Naive thymus-derived CD8-positive, alpha-beta T cell (primary cell): ENCODE measurements at regions not wholly inside any gene's neighbourhood (a gene's known extent, or its start where the extent isn't known, plus 50 kb on each side); places are given as distances from the start of the nearest gene placed in this dataset.
A peak's percentile ranks its signal among the peaks of the same experiment; 100 is the strongest.

Experiments
- ATAC-seq, 2 donors: fragments of 150-1000 bp; cut with Tn5 transposase in 1 of 2; sonication (Bioruptor Pico), chemical (Tn5 transposase) in 1 of 2; 1 replicate in 1 of 2; 2 replicates in 1 of 2; pipeline ENCODE4 v1.10.0; 2021; ENCODE audit warnings: mild to moderate bottlenecking in 2 of 2, moderate library complexity in 2 of 2
- POLR2A ChIA-PET: fragments of 350-600 bp; sonication (Branson Sonifier 250); formaldehyde crosslinking; loops from one replicate; lab custom pipeline; 2021; ENCODE audit warnings: antibody characterized with exemption; lab: Charles Lee
- DNase-seq, 10 donors: peaks; one replicate each; pipeline versions ENCODE4 v3.0.0 to v3.0.0-alpha.2; 2020 to 2022
- H3K27ac Mint-ChIP-seq, 10 donors: one replicate each; pipeline ENCODE4 v1.8.0; 2020 to 2022; ENCODE audit warnings: mild to moderate bottlenecking in 10 of 10, mixed read lengths in 10 of 10, moderate library complexity in 4 of 10, inconsistent platforms in 1 of 10
- H3K27me3 Mint-ChIP-seq, 5 donors: one replicate each; pipeline ENCODE4 v1.8.0; 2021 to 2022; ENCODE audit warnings: mixed read lengths in 5 of 5
- H3K36me3 Mint-ChIP-seq, 3 donors: one replicate each; pipeline ENCODE4 v1.8.0; 2020 to 2022; ENCODE audit warnings: mixed read lengths in 3 of 3, mild to moderate bottlenecking in 2 of 3, inconsistent platforms in 1 of 3
- H3K4me1 Mint-ChIP-seq, 4 donors: one replicate each; pipeline ENCODE4 v1.8.0; 2021 to 2022; ENCODE audit warnings: mixed read lengths in 4 of 4
- H3K4me3 Mint-ChIP-seq, 10 donors: one replicate each; pipeline ENCODE4 v1.8.0; 2020 to 2022; ENCODE audit warnings: mild to moderate bottlenecking in 10 of 10, mixed read lengths in 10 of 10, moderate library complexity in 6 of 10, inconsistent platforms in 1 of 10
- H3K9me3 Mint-ChIP-seq, 9 donors: one replicate each; pipeline ENCODE4 v1.8.0; 2020 to 2022; ENCODE audit warnings: mixed read lengths in 9 of 9, mild to moderate bottlenecking in 3 of 9, inconsistent platforms in 1 of 9, moderate library complexity in 1 of 9

DNA sequence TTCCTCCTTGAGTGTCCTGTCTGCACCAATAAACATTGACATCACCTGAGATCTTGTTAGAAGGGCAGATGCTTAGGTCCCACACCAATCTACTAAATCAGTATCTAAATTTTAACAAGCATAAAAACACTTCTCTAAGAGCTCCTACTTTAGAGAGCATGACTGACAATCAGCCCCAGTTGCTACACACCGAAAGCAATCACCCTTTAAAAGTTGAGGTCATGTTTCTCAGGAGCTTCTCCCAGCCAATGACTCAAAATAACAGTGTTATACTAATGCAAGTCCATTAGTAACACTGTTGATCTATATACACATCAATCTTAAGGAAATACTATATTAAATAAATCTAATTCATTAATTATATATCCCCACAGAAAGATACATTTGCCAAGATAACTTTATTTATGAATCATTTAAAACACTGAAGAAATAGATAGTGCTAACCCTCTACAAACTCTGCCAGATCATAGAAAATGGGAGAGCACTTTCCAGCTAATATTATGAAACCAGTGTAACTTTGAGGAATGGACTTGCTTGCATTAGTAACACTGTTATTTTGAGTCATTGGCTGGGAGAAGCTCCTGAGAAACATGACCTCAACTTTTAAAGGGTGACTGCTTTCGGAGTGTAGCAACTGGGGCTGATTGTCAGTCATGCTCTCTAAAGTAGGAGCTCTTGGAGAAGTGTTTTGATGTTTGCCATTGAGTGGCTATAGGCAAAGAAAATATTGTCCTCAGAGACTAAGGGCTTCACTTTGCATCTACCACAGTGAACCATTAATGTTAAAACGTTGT is 109.8 kb upstream of the HDX start:
- DNase-seq (no peak), ATAC-seq (no peak)
- Mint-ChIP-seq H3K27me3 (no peaks in the 10 kb centered on the region), H3K9me3 (peaks cover 0 to 7% (median 0%) of the 10 kb centered on the region in 9 donors), H3K27ac (no peak overlapping the region), H3K4me1 (no peaks in the 10 kb centered on the region), H3K4me3 (no peak overlapping the region), H3K36me3 (no peaks in the 10 kb centered on the region)
- POLR2A ChIA-PET, result no interaction called here

- Mint-ChIP-seq H3K27me3 (no peaks in the 10 kb centered on the region), H3K9me3 (peaks cover 0 to 5% (median 0%) of the 10 kb centered on the region in 9 donors), H3K36me3 (no peaks in the 10 kb centered on the region), H3K4me3 (no peak overlapping the region), H3K27ac (no peak overlapping the region), H3K4me1 (no peaks in the 10 kb centered on the region)
- DNase-seq (no peak), ATAC-seq (no peak)
- POLR2A ChIA-PET, result no interaction called here
These were observed 132.0 kb upstream of the HDX start for GRCh38 chrX:84634201-84634782.

GRCh38 chrX:84666086-84666485 is 163.8 kb upstream of the HDX start:
- Mint-ChIP-seq H3K27me3 (no peaks in the 10 kb centered on the region), H3K36me3 (no peaks in the 10 kb centered on the region), H3K27ac (no peak overlapping the region), H3K9me3 (peaks cover 0 to 4% (median 0%) of the 10 kb centered on the region in 9 donors), H3K4me1 (no peaks in the 10 kb centered on the region), H3K4me3 (no peak overlapping the region)
- DNase-seq (no peak), ATAC-seq (no peak)
- POLR2A ChIA-PET, result no interaction called here

DNA sequence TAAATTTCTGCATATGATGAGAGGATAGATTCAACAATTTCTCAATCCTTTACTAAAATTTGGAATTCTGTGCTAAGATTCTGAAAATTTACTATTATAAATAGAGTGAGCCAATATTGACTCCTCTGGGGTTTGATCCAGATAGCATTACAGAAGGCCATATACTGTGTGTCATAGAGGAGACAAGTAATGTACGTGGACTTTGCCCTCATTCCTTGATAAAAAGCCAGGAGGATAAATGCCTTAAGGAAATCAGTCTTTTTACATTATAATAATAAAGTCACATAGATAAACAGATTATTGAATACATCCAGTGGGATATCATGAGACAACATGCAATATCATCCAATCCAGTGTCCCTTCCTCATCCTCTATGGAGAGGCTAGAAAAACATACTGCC is 188.0 kb upstream of the HDX start:
- no peaks in the 10 kb centered on the region for H3K4me1 Mint-ChIP-seq
- POLR2A ChIA-PET, result no interaction called here
- H3K9me3 Mint-ChIP-seq, result peaks cover 0 to 2% (median 0%) of the 10 kb centered on the region in 9 donors
- H3K27me3 Mint-ChIP-seq, result no peaks in the 10 kb centered on the region
- no peak overlapping the region for H3K27ac Mint-ChIP-seq
- no peak for DNase-seq
- no peaks in the 10 kb centered on the region for H3K36me3 Mint-ChIP-seq
- H3K4me3 Mint-ChIP-seq, result no peak overlapping the region
- no peak for ATAC-seq

DNA sequence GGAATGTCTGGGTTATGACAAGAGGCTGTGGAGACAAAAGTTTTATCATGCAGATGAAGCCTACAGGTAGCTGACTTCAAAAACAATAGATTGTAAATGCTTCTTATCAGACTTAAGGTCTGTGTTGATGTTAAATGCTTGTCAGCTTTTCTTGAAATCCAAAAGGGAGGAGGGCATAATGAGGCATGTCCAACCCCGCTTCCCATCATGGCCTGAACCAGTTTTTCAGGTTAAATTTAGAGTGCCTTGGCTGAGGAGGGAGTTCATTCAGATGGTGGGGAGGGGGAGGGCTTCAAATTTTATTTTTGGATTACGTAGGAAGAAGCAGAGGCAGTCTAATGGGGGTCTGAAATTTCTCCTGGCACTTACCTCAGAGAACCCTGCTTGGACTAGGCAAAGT is 207.7 kb upstream of the HDX start:
- Mint-ChIP-seq H3K36me3 (no peaks in the 10 kb centered on the region), H3K4me3 (no peak overlapping the region), H3K27me3 (no peaks in the 10 kb centered on the region), H3K4me1 (peaks cover 0 to 2% (median 0%) of the 10 kb centered on the region in 4 donors), H3K9me3 (no peaks in the 10 kb centered on the region), H3K27ac (no peak overlapping the region)
- POLR2A ChIA-PET, result no interaction called here
- ATAC-seq (no peak), DNase-seq (no peak)

DNA sequence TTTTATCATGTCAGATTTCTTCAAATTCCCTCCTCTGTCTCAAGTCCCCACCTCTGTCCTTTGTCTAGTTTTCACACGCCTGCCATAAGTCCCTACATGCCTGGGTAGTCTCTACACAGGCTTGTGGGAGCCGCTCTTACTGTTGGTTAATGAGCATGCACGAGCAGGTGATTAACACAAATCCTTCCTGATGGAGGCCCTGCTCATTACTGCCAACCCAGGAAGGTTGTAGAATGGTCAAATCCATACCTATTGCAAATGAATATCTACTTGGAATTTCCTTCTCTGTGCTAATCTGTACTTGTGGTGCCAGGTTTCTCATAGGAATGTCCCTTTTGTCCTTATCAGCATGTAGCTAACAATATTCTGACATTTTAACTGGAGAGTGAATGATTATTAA is 208.4 kb upstream of the HDX start:
- H3K4me3 Mint-ChIP-seq, result no peak overlapping the region
- no peak overlapping the region for H3K27ac Mint-ChIP-seq
- H3K9me3 Mint-ChIP-seq, result no peaks in the 10 kb centered on the region
- H3K27me3 Mint-ChIP-seq, result no peaks in the 10 kb centered on the region
- peaks cover 0 to 7% (median 0%) of the 10 kb centered on the region in 4 donors for H3K4me1 Mint-ChIP-seq
- no peaks in the 10 kb centered on the region for H3K36me3 Mint-ChIP-seq
- no peak for ATAC-seq
- POLR2A ChIA-PET, result no interaction called here
- no peak for DNase-seq

DNA sequence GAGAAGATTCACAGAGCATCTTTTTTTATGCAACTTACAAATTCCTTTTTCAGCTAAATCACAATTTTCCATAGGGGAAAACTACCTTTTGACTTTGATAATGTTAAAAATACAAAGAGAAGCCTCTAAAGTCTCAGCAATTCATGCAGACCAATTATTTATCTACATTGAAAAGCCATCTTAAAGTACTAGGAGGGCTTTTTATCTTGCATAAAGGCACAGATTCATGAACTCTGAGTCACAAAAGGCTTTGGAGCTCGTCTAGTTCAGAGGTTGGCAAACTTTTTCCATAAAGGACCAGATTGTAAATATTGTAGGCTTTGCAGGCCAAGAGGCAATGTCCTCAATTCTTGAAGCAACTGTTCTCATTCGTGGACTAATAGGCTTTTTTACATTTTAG is 210.4 kb upstream of the HDX start:
- Mint-ChIP-seq H3K36me3 (no peaks in the 10 kb centered on the region), H3K27me3 (no peaks in the 10 kb centered on the region), H3K9me3 (no peaks in the 10 kb centered on the region), H3K4me3 (no peak overlapping the region), H3K27ac (no peak overlapping the region), H3K4me1 (peaks cover 0 to 9% (median 0%) of the 10 kb centered on the region in 4 donors)
- POLR2A ChIA-PET, result no interaction called here
- ATAC-seq (no peak), DNase-seq (no peak)

- Mint-ChIP-seq H3K4me3 (no peak overlapping the region), H3K27ac (no peak overlapping the region), H3K27me3 (no peaks in the 10 kb centered on the region), H3K9me3 (no peaks in the 10 kb centered on the region), H3K4me1 (peaks cover 0 to 9% (median 0%) of the 10 kb centered on the region in 4 donors), H3K36me3 (no peaks in the 10 kb centered on the region)
- DNase-seq (no peak), ATAC-seq (no peak)
- POLR2A ChIA-PET, result no interaction called here
These were observed 213.1 kb upstream of the HDX start for GRCh38 chrX:84715315-84715714.

DNA sequence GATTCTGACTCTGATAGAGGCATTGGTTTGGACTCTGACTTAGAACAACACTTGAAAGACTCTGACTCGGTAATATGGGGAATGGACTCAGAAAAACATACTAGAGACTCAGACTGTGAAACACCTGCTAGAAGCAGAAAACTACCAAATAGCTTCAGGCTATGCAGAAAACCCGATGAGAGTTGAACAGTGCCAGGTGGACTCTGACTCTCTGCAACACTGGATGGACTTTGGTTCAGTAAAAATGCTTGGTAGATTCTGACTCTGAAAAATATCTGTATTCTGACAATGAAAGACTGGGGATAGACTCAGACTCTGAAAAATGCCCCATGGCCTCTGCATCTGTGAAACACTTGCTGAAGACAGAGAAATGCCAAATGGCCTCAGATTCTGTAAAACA is 215.1 kb upstream of the HDX start:
- H3K36me3 Mint-ChIP-seq, result no peaks in the 10 kb centered on the region
- no peak overlapping the region for H3K4me3 Mint-ChIP-seq
- H3K27ac Mint-ChIP-seq, result no peak overlapping the region
- ATAC-seq, result no peak
- no peaks in the 10 kb centered on the region for H3K9me3 Mint-ChIP-seq
- POLR2A ChIA-PET, result no interaction called here
- H3K27me3 Mint-ChIP-seq, result no peaks in the 10 kb centered on the region
- no peak for DNase-seq
- H3K4me1 Mint-ChIP-seq, result peaks cover 0 to 9% (median 0%) of the 10 kb centered on the region in 4 donors

- no peaks in the 10 kb centered on the region for H3K27me3 Mint-ChIP-seq
- DNase-seq, result no peak
- no peaks in the 10 kb centered on the region for H3K36me3 Mint-ChIP-seq
- no peaks in the 10 kb centered on the region for H3K4me1 Mint-ChIP-seq
- no peak overlapping the region for H3K27ac Mint-ChIP-seq
- H3K9me3 Mint-ChIP-seq, result no peaks in the 10 kb centered on the region
- no peak for ATAC-seq
- POLR2A ChIA-PET, result no interaction called here
- H3K4me3 Mint-ChIP-seq, result no peak overlapping the region
These were observed 219.2 kb upstream of the HDX start for GRCh38 chrX:84721416-84721815.

GRCh38 chrX:84724576-84724975 is 222.3 kb upstream of the HDX start:
- ATAC-seq, result no peak
- no peak for DNase-seq
- Mint-ChIP-seq H3K27ac (no peak overlapping the region), H3K4me1 (no peaks in the 10 kb centered on the region), H3K4me3 (no peak overlapping the region), H3K27me3 (peaks cover 0 to 4% (median 0%) of the 10 kb centered on the region in 5 donors), H3K36me3 (no peaks in the 10 kb centered on the region), H3K9me3 (no peaks in the 10 kb centered on the region)
- POLR2A ChIA-PET, result no interaction called here

GRCh38 chrX:84729408-84729807 is 227.2 kb upstream of the HDX start:
- POLR2A ChIA-PET, result no interaction called here
- H3K27me3 Mint-ChIP-seq, result peaks cover 0 to 9% (median 0%) of the 10 kb centered on the region in 5 donors
- H3K9me3 Mint-ChIP-seq, result no peaks in the 10 kb centered on the region
- H3K36me3 Mint-ChIP-seq, result no peaks in the 10 kb centered on the region
- H3K4me1 Mint-ChIP-seq, result no peaks in the 10 kb centered on the region
- DNase-seq (no peak), ATAC-seq (no peak)
- no peak overlapping the region for H3K4me3 Mint-ChIP-seq
- H3K27ac Mint-ChIP-seq, result no peak overlapping the region

GRCh38 chrX:84729809-84730208 is 227.6 kb upstream of the HDX start:
- Mint-ChIP-seq H3K36me3 (no peaks in the 10 kb centered on the region), H3K4me3 (no peak overlapping the region)

GRCh38 chrX:84735025-84735424 is 232.8 kb upstream of the HDX start:
- H3K9me3 Mint-ChIP-seq, result no peaks in the 10 kb centered on the region
- peaks cover 0 to 8% (median 2%) of the 10 kb centered on the region in 5 donors for H3K27me3 Mint-ChIP-seq
- ATAC-seq, result no peak
- H3K36me3 Mint-ChIP-seq, result no peaks in the 10 kb centered on the region
- no peak overlapping the region for H3K27ac Mint-ChIP-seq
- H3K4me1 Mint-ChIP-seq, result peaks cover 0 to 3% (median 0%) of the 10 kb centered on the region in 4 donors
- no peak overlapping the region for H3K4me3 Mint-ChIP-seq
- POLR2A ChIA-PET, result no interaction called here
- DNase-seq, result no peak

More at GRCh38 chrX:84729809-84730208, 227.6 kb upstream of the HDX start:
- Mint-ChIP-seq H3K27ac (no peak overlapping the region), H3K27me3 (peaks cover 0 to 9% (median 0%) of the 10 kb centered on the region in 5 donors), H3K9me3 (no peaks in the 10 kb centered on the region), H3K4me1 (no peaks in the 10 kb centered on the region)
- POLR2A ChIA-PET, result no interaction called here
- DNase-seq (peak in 3 of 10 donors; percentile 1 to 11 (median 8)), ATAC-seq (peak; percentile 23 to 57)
